ENCODE measurements at regions not wholly inside any gene's neighbourhood (a gene's known extent, or its start where the extent isn't known, plus 50 kb on each side); places are given as distances from the start of the nearest gene placed in this dataset.
A peak's percentile ranks its signal among the peaks of the same experiment; 100 is the strongest.

GRCh38 chr4:186838295-186838694 lies 114.6 kb upstream of the FAT1 start:
- dilution Hi-C loops (cut with HindIII; ENCODE audit: low sequenced_read_pairs, unreplicated experiment), result no loop called here
- Histone ChIP-seq H3K4me3 (ENCODE audit: insufficient read depth, low read depth, low read length) (no peak overlapping the region), H3K23ac (ENCODE audit: low read depth, low read length) (no peak overlapping the region), H4K8ac (ENCODE audit: low read depth in 2 of 2, low read length in 2 of 2) (peak overlapping the region in 1 of 2 experiments; percentile 85; a peak in 1 of 4 replicates), H3K14ac (replicated peaks; ENCODE audit: low read depth, low read length) (no peak overlapping the region), H2BK5ac (ENCODE audit: low read depth, low read length, poor library complexity, severe bottlenecking) (no peak overlapping the region), H3K4me2 (ENCODE audit: low read depth, low read length) (no peak overlapping the region), H3K9me1 (ENCODE audit: insufficient read depth, low read length) (peaks cover 9% of the 10 kb centered on the region), H3K56ac (ENCODE audit: extremely low read depth, insufficient read depth, low read length) (no peak overlapping the region), H2AFZ (replicated peaks; ENCODE audit: low read length, poor library complexity) (no peak overlapping the region), H2BK15ac (ENCODE audit: low read depth, low read length) (peak overlapping the region; percentile 39; the same call in 2 of the 3 replicates), H3K4ac (ENCODE audit: low read depth, low read length) (no peak overlapping the region), H3K79me1 (ENCODE audit: low read depth in 1 of 2, low read length in 2 of 2) (peaks cover 4 to 12% of the 10 kb centered on the region in 2 experiments; a peak in 3 of 4 replicates), H4K91ac (ENCODE audit: insufficient read depth, low read depth, low read length) (no peak overlapping the region), H2BK120ac (ENCODE audit: low read depth, low read length) (peak overlapping the region; percentile 94; the same call in 1 of the 2 replicates), H2AK5ac (ENCODE audit: low read depth, low read length) (no peak overlapping the region), H3K27ac (ENCODE audit: insufficient read depth, low read length) (no peak overlapping the region), H4K20me1 (ENCODE audit: insufficient read depth, low read length) (no peaks in the 10 kb centered on the region), H2BK20ac (ENCODE audit: low read depth, low read length) (no peak overlapping the region), H4K5ac (ENCODE audit: low read depth, low read length) (no peak overlapping the region; the same call in 1 of the 2 replicates), H2AK9ac (replicated peaks; ENCODE audit: low read depth, low read length, poor library complexity) (no peak overlapping the region), H3K27me3 (ENCODE audit: control insufficient read depth, insufficient read depth, low read length) (no peaks in the 10 kb centered on the region), H3K9me3 (ENCODE audit: control insufficient read depth, insufficient read depth, low read length) (no peaks in the 10 kb centered on the region), H3K9ac (ENCODE audit: low read depth, low read length) (no peak overlapping the region), H3K36me3 (ENCODE audit: control insufficient read depth, insufficient read depth, low read length) (no peaks in the 10 kb centered on the region), H3K18ac (ENCODE audit: low read depth, low read length) (peak overlapping the region; percentile 93; the same call in 1 of the 2 replicates), H3K4me1 (ENCODE audit: control insufficient read depth, insufficient read depth, low read length) (peaks cover 14% of the 10 kb centered on the region)
- WGBS, 2 experiments (ENCODE audit: extremely low coverage in 2 of 2, insufficient read length in 1 of 2), result no CpG with 5 or more reads among the region's 2 CpGs
- ChIA-PET POLR2A (ENCODE audit: unreplicated experiment) (no interaction called here), CTCF (interaction anchor here (0.9 kb wide), 1 partner anchor 113 kb away, joined by 3 read pairs; no protein-coding TSS in a partner anchor)
- in situ Hi-C loops (cut with MboI; ENCODE audit: low sequenced_read_pairs), result no loop called here
- intact Hi-C loops (cut with micrococcal nuclease), result no loop called here
- no peak for ATAC-seq (ENCODE audit: low read depth)
- no peak for TF ChIP-seq SMC3 (IDR thresholded peaks at IDR 0.05; ENCODE audit: low read depth, low read length)
- DNase-seq, result no peak
- BruUV-seq (replicated peaks), result no TSS peak
